Fibroblast of lung (primary cell): ENCODE measurements at regions not wholly inside any gene's neighbourhood (a gene's known extent, or its start where the extent isn't known, plus 50 kb on each side); places are given as distances from the start of the nearest gene placed in this dataset.

Experiments used
- DNase-seq, 2 donors: peaks; one replicate each; pipeline versions ENCODE4 v3.0.0 to v3.0.0-alpha.2; 2010; ENCODE audit warnings: low read depth in 2 of 2
- H2AFZ ChIP-seq: 2 replicates; pipeline ENCODE4 v1.5.1; 2012; ENCODE audit warnings: low read length, control low read depth, inconsistent platforms
- H3K27ac ChIP-seq: 2 replicates; pipeline ENCODE4 v1.5.1; 2011; ENCODE audit warnings: low read length, control low read depth; ENCODE audit not compliant: insufficient read depth
- H3K27me3 ChIP-seq: 2 replicates; pipeline ENCODE4 v1.5.1; 2011; ENCODE audit warnings: mild to moderate bottlenecking, low read length; ENCODE audit not compliant: control insufficient read depth, insufficient read depth
- H3K36me3 ChIP-seq: 2 replicates; pipeline ENCODE4 v1.5.1; 2011; ENCODE audit warnings: low read length; ENCODE audit not compliant: control insufficient read depth, insufficient read depth
- H3K4me1 ChIP-seq: 2 replicates; pipeline ENCODE4 v1.5.1; 2011; ENCODE audit warnings: low read length; ENCODE audit not compliant: control insufficient read depth, insufficient read depth; ENCODE audit errors: extremely low read depth
- H3K4me2 ChIP-seq: 2 replicates; pipeline ENCODE4 v1.5.1; 2011; ENCODE audit warnings: low read length, control low read depth; ENCODE audit not compliant: insufficient read depth; ENCODE audit errors: extremely low read depth
- H3K4me3 ChIP-seq, 4 experiments: fragments of 200-600 bp in 1 of 4; sonication (generic) in 1 of 4; replicated peaks in 1 of 4; 2 replicates each; pipeline ENCODE4 v1.5.1; 2011 to 2016; ENCODE audit warnings: low read length in 4 of 4, low read depth in 3 of 4, mild to moderate bottlenecking in 3 of 4, control low read depth in 2 of 4, inconsistent platforms in 1 of 4, mixed read lengths in 1 of 4; ENCODE audit not compliant: insufficient read depth in 1 of 4; ENCODE audit errors: control extremely low read depth in 1 of 4
- H3K79me2 ChIP-seq: 2 replicates; pipeline ENCODE4 v1.5.1; 2012; ENCODE audit warnings: mild to moderate bottlenecking, low read length, inconsistent platforms; ENCODE audit not compliant: control insufficient read depth, insufficient read depth
- H3K9ac ChIP-seq: 2 replicates; pipeline ENCODE4 v1.5.1; 2011; ENCODE audit warnings: mild to moderate bottlenecking, low read length, control low read depth; ENCODE audit not compliant: insufficient read depth
- H3K9me3 ChIP-seq: 2 replicates; pipeline ENCODE4 v1.5.1; 2012; ENCODE audit warnings: low read depth, low read length; ENCODE audit not compliant: control insufficient read depth, insufficient read depth
- H4K20me1 ChIP-seq: 2 replicates; pipeline ENCODE4 v1.5.1; 2011; ENCODE audit warnings: low read length; ENCODE audit not compliant: control insufficient read depth, insufficient read depth; ENCODE audit errors: extremely low read depth
- EZH2 ChIP-seq: IDR thresholded peaks from 2 replicates; pipeline ENCODE4 v1.5.1; 2012; ENCODE audit warnings: low read length, control low read depth, mild to moderate bottlenecking; ENCODE audit errors: missing control alignments
- TF ChIP-seq, protein P1 (sequence below), 2 donors: IDR thresholded peaks in 1 of 2; conservative IDR thresholded peaks in 1 of 2; 1 replicate in 1 of 2; 2 replicates in 1 of 2; pipeline ENCODE4 v1.5.1; 2011 to 2012; ENCODE audit warnings: low read length in 2 of 2, control low read depth in 1 of 2, inconsistent platforms in 1 of 2, low read depth in 1 of 2, mild to moderate bottlenecking in 1 of 2

GRCh38 chrX:63453571-63453970, 102.4 kb upstream of the SPIN4 start:
- DNase-seq, result no peak
- H3K27ac ChIP-seq, result no peak overlapping the region
- no peaks in the 10 kb centered on the region for H4K20me1 ChIP-seq
- no peaks in the 10 kb centered on the region for H3K4me1 ChIP-seq
- TF ChIP-seq, protein P1, sequence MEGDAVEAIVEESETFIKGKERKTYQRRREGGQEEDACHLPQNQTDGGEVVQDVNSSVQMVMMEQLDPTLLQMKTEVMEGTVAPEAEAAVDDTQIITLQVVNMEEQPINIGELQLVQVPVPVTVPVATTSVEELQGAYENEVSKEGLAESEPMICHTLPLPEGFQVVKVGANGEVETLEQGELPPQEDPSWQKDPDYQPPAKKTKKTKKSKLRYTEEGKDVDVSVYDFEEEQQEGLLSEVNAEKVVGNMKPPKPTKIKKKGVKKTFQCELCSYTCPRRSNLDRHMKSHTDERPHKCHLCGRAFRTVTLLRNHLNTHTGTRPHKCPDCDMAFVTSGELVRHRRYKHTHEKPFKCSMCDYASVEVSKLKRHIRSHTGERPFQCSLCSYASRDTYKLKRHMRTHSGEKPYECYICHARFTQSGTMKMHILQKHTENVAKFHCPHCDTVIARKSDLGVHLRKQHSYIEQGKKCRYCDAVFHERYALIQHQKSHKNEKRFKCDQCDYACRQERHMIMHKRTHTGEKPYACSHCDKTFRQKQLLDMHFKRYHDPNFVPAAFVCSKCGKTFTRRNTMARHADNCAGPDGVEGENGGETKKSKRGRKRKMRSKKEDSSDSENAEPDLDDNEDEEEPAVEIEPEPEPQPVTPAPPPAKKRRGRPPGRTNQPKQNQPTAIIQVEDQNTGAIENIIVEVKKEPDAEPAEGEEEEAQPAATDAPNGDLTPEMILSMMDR (conservative IDR thresholded peaks at IDR 0.05 in 1 of 2, IDR thresholded peaks at IDR 0.05 in 1 of 2; ENCODE audit: low read depth in 1 of 2, low read length in 2 of 2), result no peak
- no peak for TF ChIP-seq EZH2
- no peaks in the 10 kb centered on the region for H3K79me2 ChIP-seq
- H3K4me2 ChIP-seq, result no peak overlapping the region
- H3K4me3 ChIP-seq, result no peak overlapping the region
- no peaks in the 10 kb centered on the region for H3K27me3 ChIP-seq
- no peak overlapping the region for H2AFZ ChIP-seq
- no peaks in the 10 kb centered on the region for H3K9me3 ChIP-seq
- H3K9ac ChIP-seq, result no peak overlapping the region
- no peaks in the 10 kb centered on the region for H3K36me3 ChIP-seq

GRCh38 chrX:63441717-63442116, 90.6 kb upstream of the SPIN4 start:
- TF ChIP-seq EZH2, result no peak
- TF ChIP-seq, protein P1 (conservative IDR thresholded peaks at IDR 0.05 in 1 of 2, IDR thresholded peaks at IDR 0.05 in 1 of 2; ENCODE audit: low read depth in 1 of 2, low read length in 2 of 2), result no peak
- Histone ChIP-seq H3K9me3 (no peaks in the 10 kb centered on the region), H4K20me1 (no peaks in the 10 kb centered on the region), H3K4me1 (no peaks in the 10 kb centered on the region), H3K27ac (no peak overlapping the region), H2AFZ (no peak overlapping the region), H3K9ac (no peak overlapping the region), H3K4me3 (no peak overlapping the region), H3K79me2 (no peaks in the 10 kb centered on the region), H3K4me2 (no peak overlapping the region), H3K36me3 (no peaks in the 10 kb centered on the region), H3K27me3 (no peaks in the 10 kb centered on the region)
- DNase-seq, result no peak

DNA sequence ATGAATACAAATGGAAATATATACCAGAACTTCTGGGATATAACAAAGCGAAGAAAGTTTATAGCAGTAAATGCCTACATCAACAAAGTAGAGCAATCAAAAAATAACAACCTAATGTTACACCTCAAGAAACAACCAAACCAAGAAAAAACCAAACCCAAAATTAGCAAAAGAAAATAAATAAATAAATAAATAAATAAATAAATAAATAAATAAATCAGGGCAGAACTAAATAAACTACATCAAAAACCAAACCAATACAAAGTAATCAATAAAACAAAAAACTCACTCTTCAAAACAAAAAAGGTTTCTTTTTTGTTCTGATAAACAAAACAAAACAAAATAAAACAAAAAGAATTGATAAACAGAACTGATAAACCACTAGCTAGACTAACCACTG, 88.4 kb upstream of the SPIN4 start:
- no peaks in the 10 kb centered on the region for H4K20me1 ChIP-seq
- no peak for TF ChIP-seq EZH2
- TF ChIP-seq, protein P1 (conservative IDR thresholded peaks at IDR 0.05 in 1 of 2, IDR thresholded peaks at IDR 0.05 in 1 of 2; ENCODE audit: low read depth in 1 of 2, low read length in 2 of 2), result no peak
- H3K4me3 ChIP-seq, result no peak overlapping the region
- H3K9ac ChIP-seq, result no peak overlapping the region
- no peak overlapping the region for H3K4me2 ChIP-seq
- H3K9me3 ChIP-seq, result no peaks in the 10 kb centered on the region
- H2AFZ ChIP-seq, result no peak overlapping the region
- no peaks in the 10 kb centered on the region for H3K4me1 ChIP-seq
- no peak for DNase-seq
- H3K79me2 ChIP-seq, result no peaks in the 10 kb centered on the region
- no peaks in the 10 kb centered on the region for H3K27me3 ChIP-seq
- H3K36me3 ChIP-seq, result no peaks in the 10 kb centered on the region
- no peak overlapping the region for H3K27ac ChIP-seq
